HG02970 (cell line): ENCODE measurements at regions not wholly inside any gene's neighbourhood (a gene's known extent, or its start where the extent isn't known, plus 50 kb on each side); places are given as distances from the start of the nearest gene placed in this dataset.
A peak's percentile ranks its signal among the peaks of the same experiment; 100 is the strongest.

Experiments used
- ATAC-seq: cut with Tn5 transposase; IDR thresholded peaks from one replicate; pipeline ENCODE4 v1.9.1; 2021; ENCODE audit warnings: mild to moderate bottlenecking, moderate library complexity, moderate number of reproducible peaks; ENCODE audit not compliant: unreplicated experiment, low FRiP score

DNA sequence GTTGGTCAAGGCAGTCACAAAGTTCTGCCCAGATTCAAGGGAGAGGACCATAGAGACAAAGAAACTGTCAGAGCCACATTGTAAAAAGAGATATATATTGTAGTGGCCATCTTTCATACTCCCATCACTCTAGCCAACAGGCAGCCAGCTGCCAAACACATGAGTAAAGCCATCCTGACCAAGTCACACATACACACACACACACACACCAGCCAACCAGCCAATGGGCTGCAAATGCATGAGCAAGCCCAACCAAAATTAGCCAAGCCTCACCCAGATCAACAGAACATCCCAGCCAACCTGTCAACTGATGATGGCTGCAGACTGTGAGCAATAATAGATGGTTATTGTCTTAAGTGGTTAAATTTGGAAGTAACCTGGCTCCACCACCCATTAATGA, 120.7 kb downstream of the SEC16B start:
- no peak for ATAC-seq

DNA sequence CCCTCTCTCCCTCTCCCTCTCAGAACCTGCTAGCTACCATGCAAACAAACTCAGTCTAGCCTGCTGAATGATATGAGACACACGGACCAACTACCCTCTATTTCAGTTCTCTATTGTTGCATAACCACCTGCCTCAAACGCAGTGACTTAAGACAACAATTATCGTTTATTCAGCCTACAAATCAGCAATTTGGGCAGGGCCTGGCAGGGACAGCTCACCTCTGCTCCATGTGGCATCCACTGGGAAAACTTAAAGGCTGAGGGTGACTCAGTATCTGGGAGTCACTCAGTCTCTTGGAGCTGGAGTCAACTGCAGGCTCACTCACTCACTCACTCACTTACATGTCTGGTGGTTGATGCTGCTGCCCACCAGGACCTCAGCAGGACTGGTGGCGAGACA, 121.3 kb downstream of the SEC16B start:
- ATAC-seq = no peak

DNA sequence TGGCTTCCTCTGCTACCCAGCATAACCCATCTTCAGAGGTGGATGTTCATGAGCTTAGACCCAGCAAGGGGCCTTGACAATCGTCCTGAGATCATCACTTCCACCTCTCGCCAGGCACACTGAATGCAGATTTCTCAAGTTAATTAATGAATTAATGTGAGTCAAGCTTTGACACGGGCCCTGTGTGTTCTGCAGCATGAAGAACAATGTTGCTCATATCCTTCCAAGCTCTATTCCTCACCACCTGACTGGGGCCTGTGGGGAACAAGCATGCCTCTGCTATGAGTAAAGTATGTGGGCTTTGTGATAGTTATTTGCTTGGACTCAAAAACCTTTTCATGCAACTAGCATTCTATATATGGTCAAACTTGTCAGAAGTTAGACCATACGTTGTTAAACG, 122.0 kb downstream of the SEC16B start:
- no peak for ATAC-seq

DNA sequence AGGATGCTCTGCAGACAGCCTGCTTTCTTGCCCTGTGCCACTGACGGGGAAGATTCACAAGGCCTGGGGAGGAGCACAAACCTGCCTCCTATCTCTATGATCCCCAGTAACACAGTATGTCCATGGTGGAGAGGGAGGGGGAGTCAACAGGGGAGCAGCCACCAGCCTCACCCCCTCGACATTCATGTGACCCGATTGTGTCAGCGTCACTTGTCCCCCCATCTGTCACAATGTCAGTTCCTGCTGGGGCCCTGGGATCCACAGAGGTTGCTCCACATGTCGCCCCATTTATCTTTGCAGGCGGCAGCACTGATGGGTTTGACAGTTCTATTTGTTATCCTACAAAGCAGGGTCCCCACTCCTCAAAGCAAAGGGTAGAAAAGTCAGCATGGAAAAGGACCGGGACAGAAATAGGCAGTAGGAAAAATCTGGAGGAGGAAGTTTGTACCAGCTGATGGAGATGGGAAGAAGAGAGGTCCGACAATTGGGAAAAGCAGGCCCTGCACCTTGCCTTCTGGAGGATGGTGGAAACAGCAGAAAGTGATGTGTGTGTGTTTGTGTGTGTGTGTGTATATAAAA, 130.9 kb downstream of the SEC16B start:
- ATAC-seq = no peak

DNA sequence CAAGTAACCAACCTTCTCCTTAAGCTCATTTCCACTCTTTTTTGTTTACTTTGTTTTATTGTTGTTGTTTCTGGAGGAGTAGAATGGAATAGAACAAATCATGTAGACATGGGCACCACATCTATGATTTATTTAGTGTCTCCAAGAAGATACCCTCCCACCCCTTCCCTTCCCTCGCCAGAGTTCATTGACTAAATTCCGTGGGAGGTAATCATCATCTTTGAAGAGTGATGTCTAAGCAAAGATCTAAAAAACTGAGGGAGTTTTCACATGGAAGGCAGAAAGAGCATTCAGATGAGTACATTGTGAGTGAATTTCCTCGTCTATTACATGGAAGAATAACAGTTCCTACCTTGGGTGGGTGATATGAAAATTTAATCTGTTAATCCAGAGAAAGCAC, 136.2 kb downstream of the SEC16B start:
- no peak for ATAC-seq

DNA sequence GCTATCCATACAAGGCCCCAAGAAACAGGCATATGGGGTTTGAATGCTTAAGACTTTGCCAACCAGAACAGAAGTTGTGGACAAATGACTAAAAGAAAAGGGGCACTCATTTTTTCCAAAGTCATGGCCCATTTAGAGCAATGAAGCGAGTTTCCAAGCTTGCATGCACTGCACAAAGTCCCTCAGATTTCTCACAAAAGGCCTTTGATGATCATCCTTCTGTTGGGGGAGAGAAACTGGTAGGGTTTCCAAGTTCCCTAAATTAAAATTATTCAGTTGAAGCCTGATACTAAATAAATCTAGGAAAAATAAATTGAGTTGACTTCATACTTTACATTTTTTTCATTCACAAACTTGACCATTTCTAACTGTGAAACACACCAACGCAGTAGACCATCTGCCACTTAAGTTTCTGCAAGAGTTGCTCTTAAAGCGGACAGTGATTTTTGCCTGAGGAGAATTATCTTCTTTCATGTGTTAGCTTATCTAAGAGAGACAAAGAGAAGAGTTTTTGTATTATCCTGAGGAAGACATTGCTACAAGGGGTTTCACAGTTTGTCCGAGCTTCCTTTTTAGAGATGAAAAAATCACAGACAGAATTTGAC, 139.2 kb downstream of the SEC16B start:
- ATAC-seq = no peak

DNA sequence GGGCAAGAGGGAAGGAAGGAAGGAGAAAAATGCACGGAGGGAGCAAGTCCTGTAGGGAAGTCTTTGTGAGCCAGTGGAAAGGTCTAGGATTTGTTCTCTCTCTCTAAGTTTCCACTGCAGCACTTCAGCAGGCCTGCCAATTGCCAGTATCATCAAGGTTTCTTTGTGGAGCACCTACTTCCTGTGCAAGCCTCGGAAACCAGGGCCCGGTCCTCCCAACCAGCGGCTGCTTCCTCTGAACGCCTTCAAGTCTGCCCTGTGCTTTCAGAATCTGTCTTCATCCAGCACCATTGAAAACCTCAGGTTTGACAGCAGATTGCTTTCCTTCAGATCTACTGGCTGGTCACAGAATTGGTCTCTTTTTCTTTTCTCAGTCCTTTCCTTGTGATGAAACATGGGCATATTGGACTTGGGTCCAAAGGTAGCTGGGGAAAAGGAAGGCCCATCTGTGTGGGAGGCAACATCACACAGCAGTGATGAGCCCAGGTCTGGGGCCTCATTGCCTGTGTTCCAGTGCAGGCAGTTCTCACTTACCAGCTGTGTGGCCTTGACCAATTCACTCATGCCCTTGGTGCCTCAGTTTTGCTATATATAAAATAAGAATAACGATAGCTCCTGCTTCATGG, 144.5 kb downstream of the SEC16B start:
- ATAC-seq = no peak

DNA sequence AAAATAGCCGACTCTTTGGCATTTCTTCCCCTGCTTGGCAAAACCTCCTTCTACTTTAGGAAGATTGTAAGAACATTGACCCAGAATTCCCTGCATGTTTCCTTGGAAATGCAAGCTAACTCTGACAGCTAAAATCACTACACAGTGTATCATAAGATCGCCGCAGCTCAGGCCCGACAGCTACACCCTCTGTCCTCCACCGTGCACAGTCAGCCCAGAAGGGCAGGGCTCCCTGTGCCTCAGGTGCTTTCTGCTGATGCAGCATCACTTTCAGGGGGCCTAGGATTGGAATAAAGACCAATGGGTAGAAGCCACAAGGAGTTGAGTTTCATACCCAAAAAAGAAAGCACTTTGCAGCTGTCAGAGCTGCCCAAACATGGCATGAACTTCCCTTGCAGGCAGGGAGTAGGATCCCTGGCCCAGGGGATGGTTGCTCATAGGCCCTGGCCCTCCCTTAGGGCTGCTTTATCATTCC, 145.3 kb downstream of the SEC16B start:
- no peak for ATAC-seq

DNA sequence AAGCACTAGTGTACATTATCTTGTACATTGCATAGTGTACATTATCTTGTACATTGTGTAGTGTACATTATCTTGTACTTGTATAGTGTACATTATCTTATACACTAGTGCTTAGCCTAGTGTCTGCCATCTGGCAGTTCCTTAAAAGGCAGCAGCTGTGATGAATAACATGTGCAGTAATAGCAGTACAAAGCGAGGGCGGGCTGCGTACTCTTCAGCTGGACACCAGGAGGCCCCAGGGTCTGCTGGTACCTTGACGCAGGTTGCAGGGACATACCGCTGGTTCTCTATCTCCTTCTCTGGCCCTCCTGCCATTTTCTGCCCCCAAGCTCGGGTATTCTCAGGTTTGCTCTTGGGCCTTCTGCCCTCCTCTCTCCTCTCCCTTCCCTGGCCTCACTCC, 149.6 kb downstream of the SEC16B start:
- no peak for ATAC-seq

DNA sequence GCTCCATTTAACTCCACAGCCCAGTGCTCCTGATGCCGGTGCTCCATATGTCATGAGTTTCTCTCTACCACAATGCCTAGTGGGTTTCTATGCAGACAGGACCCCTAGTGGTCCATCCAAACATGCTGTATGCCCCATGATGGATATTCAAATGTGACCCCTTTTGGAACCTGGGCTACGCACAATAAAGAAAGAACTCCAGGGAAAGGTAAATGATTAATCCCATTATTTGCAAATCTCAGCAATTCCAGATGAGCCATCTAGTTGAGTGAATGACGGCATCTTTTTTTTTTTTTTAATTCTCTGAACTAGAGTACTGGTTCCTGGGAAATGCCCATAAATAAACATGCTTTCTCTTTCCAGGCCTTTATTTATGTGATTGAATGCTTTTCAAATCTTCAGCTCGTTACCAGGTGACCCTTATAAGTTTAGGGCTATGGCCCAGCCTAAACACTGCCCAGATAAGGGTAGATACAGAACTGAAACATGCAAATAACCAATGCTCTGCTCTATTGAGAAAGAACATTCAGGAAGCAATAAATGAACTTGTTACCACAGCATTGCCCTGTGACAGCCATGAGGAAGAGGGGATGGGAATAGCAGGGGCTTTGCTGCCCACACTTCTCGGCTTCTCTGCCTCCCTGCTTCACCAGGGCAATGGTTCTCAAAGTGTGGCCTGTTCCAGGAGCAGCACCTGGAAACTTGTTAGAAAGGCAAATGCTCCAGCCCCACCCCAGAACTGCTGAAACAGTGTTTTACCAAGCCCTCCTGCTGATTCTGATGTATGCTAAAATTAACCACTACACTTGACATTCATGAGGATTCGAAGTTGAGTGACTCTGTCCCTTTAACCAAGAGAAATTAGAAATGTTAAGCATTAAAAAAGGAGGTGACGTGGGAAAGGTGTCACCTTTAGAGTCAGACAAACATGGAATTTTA, 151.7 kb downstream of the SEC16B start:
- ATAC-seq = no peak

DNA sequence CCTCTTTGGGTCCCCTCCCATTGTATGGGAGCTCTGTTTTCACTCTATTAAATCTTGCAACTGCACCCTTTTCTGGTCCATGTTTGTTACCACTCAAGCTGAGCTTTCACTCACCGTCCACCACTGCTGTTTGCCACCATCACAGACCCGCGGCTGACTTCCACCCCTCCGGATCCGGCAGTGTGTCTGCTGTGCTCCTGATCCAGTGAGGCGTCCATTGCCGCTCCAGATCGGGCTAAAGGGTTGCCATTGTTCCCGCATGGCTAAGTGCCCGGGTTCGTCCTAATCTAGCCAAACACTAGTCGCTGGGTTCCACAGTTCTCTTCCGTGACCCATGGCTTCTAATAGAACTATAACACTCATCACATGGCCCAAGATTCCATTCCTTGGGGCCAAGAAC, 157.2 kb downstream of the SEC16B start:
- no peak for ATAC-seq

DNA sequence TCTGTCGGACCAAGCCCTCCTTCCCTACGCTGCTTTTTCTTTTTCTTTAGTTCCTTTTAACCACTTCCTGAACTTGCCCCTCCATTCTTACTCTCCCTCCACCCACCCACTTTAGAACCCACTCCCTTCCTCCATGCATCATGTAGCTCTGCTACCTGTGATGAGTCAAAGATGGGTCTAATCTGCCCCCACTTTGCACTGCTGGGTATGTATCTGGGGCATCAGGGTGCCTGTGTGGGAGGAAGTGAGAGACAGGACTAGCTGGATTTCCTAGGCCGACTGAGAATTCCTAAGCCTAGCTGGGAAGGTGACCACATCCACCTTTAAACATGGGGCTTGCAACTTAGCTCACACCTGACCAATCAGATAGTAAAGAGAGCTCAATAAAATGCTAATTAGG, 157.7 kb downstream of the SEC16B start:
- ATAC-seq = no peak

DNA sequence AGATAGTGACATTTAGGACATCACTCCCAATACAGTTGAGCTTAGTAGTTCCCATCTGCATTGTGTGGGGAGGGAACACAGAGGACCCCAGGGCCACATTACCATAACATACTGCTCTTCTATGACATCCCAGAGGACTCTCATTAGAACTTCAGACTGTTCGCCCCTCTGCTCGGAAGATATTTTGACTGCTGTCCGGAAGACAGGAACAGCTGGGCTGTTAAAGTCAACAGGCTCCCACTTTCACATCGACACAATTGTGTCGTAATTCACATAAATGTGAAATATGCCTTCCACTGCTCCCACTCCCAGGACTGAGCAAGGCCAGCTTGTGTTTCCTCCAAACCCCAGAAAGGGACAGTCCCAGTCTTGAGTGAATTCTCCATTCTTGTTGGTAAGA, 158.4 kb downstream of the SEC16B start:
- ATAC-seq = no peak

DNA sequence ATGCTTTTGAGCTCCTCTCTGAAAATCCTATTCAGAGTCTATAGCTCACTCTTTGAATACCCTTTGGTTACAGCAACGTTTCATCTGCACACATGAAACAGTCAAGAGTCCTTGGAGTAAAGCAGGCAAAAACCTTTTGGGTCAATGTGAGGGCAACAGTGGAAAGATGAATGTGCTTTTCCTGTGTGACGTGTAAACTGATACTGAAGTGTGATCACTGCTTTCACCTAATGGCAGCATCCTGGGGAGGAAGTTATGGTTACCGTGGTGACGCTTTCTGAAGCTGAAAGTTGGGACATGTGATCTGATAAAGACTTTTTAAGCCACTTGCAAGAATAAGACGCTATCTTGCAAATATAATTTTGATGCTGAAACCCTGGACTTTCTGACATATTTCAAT, 160.0 kb downstream of the SEC16B start:
- peak; percentile 80 for ATAC-seq

DNA sequence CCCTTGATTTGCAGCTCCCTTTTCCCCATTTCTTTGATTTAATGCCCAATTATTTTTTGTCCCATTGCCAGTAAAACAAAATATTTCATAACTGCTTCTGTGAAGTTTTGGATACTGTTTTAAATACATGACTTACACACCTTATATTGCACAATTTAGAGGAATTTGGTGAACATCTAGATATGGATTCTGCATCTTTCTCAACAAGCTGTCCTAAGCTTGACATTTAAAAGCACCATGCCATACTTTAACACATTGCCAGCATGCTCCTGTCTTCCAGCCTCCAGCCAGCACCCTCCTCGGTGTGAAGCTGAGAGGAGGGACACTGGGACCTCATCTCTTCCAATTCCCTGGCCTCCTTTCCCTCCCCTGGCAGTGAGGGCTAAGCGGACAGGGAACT, 167.6 kb downstream of the SEC16B start:
- no peak for ATAC-seq

DNA sequence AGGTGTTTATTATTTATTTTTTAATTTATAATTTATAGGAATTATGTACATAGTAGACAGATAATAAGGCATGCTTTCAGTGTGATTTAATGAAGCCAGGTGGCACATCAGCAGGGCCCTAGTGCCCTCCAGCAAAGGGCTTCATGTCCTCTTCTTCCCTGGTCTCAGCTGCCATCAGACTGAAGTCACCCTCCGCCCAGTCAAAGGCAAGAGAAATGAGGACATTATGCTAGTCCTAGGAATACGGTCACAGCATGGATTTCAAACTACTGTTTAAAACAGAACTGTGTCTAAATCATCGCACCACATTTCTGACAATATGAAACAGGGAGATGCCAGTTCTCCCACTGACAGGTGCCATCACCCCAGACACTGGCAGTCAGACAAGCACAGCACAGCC, 168.1 kb downstream of the SEC16B start:
- ATAC-seq = no peak

DNA sequence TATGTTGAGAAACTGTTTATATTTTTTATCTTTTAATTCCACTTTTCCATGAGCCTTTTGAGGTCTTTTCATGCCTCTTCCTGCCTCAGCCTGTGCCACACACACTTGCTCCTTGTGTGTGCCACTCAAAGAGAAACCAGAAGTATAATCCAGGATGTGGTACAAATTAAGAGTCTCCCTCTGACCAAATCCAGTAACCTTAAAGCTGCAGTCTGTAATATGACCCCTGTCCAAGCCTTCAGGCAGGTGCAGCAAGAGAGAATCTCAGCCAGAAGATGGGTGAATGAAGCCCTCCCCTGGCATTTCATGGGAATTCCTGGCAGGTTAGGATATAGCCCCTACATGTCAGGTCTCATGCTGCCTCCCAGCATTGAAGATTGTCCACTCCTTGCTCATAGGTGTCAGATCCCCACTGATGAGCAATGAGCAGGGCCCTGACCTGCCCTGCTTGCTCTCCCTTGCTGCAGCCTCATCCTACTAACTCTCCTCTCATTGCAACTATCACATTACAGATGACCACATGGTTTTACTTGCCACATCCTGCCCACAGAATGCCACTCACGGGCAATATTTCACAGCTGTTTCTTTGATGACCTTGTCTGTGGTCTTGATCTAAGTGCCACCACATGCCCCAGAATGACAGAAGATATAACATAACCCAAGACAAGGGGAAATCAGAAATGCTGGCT, 169.3 kb downstream of the SEC16B start:
- ATAC-seq = peak; percentile 61

DNA sequence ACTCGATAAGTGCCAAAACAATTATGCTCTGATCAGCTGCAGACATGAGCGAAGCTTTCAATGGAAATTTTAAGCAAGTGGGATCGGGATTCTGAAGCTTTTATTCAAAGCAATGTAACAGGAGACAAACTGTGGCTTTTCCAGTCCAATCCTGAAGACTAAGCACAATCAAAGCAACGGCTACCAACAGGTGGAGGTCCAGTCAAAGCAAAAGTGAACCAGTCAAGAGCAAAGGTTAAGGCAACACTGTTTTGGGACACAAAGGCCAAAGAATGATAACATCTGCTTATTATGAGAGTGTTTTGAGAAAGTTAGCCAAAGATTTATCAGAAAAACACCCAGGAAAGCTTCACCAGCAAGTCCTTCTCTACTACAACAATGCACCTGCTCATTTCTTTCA, 170.1 kb downstream of the SEC16B start:
- no peak for ATAC-seq

DNA sequence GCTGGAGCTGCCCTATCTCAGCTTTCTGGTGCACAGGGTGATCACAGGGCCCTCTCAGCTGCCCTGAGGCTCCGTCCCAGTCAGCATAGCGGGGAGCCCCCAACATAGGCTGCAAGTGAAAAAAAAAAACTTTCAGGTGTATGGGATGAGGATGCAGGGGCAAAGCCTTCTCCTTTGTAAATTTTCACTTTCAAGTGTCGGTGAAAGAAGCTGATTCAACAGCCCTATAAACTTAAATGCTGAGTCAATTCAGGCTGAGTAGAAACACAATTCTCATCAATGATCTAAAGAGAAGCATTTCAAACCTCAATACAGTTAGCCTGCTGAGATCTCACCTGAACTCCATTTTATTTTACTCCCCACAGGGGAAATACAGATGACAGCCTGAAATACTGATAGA, 171.2 kb downstream of the SEC16B start:
- ATAC-seq = no peak

DNA sequence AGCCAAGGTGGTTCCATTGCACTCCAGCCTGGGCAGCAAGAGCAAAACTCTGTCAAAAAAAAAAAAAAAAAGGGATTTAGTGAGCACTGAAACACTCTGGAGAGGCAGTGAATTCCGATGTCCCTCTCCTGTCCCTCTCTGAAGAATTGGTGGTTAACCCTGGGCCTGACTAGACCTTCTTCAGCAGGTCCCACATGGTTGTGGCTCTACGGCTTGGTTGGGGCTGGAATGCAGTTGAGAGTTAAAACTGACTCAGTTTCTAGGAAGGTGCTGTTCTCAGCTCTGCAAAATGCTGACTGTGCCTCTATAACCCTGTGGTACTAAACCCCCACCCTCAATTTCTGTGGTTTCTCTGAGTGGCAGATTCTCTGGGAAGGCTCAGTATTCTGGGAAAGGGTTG, 173.3 kb downstream of the SEC16B start:
- ATAC-seq = no peak
